Neural progenitor cell (in vitro differentiated cells): ENCODE measurements at regions not wholly inside any gene's neighbourhood (a gene's known extent, or its start where the extent isn't known, plus 50 kb on each side); places are given as distances from the start of the nearest gene placed in this dataset.

ENCODE experiments used
- EZH2 ChIP-seq: fragments of 200-600 bp; sonication (generic); IDR thresholded peaks from 2 replicates; pipeline ENCODE4 v1.6.1; 2017; ENCODE audit warnings: antibody characterized with exemption, mild to moderate bottlenecking, moderate library complexity
- TF ChIP-seq, protein P1 (sequence below): fragments of 200-600 bp; sonication (generic); IDR thresholded peaks from 2 replicates; pipeline ENCODE4 v1.5.1; 2017; ENCODE audit warnings: antibody characterized with exemption, mild to moderate bottlenecking

DNA sequence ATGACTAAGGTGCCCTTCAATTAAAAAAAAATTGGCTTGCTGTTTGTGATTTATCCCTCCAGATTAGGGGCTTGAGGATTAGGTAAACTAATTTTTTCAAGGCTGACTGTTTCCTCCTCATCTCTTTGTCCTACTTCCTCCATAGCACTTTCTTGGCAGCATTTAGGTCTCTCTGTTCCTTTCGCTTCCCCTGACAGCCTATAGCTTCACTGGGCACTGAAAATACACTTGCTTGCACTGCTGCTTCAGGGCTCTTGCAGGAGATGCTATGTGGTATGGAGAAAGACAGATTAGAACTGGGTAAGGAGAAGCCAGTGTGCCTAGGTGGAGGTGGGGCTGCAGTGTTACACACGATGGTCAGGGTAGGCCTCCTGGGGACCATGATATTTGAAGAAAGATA is 112.3 kb upstream of the SFRP2 start:
- TF ChIP-seq, protein P1, sequence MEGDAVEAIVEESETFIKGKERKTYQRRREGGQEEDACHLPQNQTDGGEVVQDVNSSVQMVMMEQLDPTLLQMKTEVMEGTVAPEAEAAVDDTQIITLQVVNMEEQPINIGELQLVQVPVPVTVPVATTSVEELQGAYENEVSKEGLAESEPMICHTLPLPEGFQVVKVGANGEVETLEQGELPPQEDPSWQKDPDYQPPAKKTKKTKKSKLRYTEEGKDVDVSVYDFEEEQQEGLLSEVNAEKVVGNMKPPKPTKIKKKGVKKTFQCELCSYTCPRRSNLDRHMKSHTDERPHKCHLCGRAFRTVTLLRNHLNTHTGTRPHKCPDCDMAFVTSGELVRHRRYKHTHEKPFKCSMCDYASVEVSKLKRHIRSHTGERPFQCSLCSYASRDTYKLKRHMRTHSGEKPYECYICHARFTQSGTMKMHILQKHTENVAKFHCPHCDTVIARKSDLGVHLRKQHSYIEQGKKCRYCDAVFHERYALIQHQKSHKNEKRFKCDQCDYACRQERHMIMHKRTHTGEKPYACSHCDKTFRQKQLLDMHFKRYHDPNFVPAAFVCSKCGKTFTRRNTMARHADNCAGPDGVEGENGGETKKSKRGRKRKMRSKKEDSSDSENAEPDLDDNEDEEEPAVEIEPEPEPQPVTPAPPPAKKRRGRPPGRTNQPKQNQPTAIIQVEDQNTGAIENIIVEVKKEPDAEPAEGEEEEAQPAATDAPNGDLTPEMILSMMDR: no peak
- no peak for TF ChIP-seq EZH2
